Ascending aorta (tissue), 2 donors: ENCODE measurements at regions not wholly inside any gene's neighbourhood (a gene's known extent, or its start where the extent isn't known, plus 50 kb on each side); places are given as distances from the start of the nearest gene placed in this dataset.

ENCODE experiments used
- DNase-seq, 2 donors: peaks; one replicate each; pipeline ENCODE4 v3.0.0-alpha.2; 2019; ENCODE audit warnings: low spot score in 2 of 2
- H3K27ac ChIP-seq, 2 donors: fragments of 200-600 bp; sonication (generic); one replicate each; pipeline ENCODE4 v1.5.1; 2016 to 2017; ENCODE audit warnings: mild to moderate bottlenecking in 1 of 2
- H3K27me3 ChIP-seq: fragments of 200-600 bp; sonication (generic); one replicate; pipeline ENCODE4 v1.5.1; 2017
- H3K36me3 ChIP-seq, 2 donors: fragments of 200-600 bp; sonication (generic); one replicate each; pipeline ENCODE4 v1.5.1; 2016
- H3K4me1 ChIP-seq, 2 donors: fragments of 200-600 bp; sonication (generic); one replicate each; pipeline ENCODE4 v1.5.1; 2016 to 2017; ENCODE audit warnings: mild to moderate bottlenecking in 1 of 2
- H3K4me3 ChIP-seq, 2 donors: fragments of 200-600 bp; sonication (generic); one replicate each; pipeline ENCODE4 v1.5.1; 2016 to 2017; ENCODE audit warnings: mild to moderate bottlenecking in 1 of 2
- H3K9me3 ChIP-seq, 2 donors: fragments of 200-600 bp; sonication (generic); one replicate each; pipeline ENCODE4 v1.5.1; 2016
- intact Hi-C: fragments of 100-400 bp; cut with DNase I; formaldehyde crosslinking; loops from one replicate; pipeline ENCODE4 v1.15.1; 2023
- TF ChIP-seq, protein P1 (sequence below), 3 experiments: fragments of 200-600 bp in 2 of 3; fragments of 450-650 bp in 1 of 3; sonication (generic) in 2 of 3; IDR thresholded peaks; one replicate each; pipeline ENCODE4 v1.5.1; 2016 to 2019; ENCODE audit warnings: antibody characterized with exemption in 3 of 3, mild to moderate bottlenecking in 1 of 3, moderate library complexity in 1 of 3

DNA sequence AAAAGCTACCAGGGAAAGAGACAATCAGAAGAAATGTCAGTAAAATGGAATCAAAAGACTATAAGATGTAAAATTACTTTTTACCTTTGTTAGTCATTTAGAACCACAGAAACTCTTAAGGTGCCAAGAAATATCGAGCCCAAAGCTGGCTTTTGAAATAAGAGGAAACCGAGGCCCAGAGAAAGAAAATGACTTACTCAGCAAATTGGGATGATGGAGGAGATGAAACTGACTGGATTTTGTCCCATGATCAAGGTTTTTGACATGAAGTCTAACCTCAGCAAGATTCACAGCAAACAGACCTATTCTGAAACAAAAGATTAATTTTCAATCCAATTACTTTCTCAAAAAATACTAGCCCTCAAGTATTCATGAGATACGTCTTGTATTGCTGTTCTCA, 696.2 kb upstream of the WWC1 start:
- H3K27ac ChIP-seq: no peak overlapping the region
- no peaks in the 10 kb centered on the region for H3K27me3 ChIP-seq
- intact Hi-C loops: no loop called here
- TF ChIP-seq, protein P1, sequence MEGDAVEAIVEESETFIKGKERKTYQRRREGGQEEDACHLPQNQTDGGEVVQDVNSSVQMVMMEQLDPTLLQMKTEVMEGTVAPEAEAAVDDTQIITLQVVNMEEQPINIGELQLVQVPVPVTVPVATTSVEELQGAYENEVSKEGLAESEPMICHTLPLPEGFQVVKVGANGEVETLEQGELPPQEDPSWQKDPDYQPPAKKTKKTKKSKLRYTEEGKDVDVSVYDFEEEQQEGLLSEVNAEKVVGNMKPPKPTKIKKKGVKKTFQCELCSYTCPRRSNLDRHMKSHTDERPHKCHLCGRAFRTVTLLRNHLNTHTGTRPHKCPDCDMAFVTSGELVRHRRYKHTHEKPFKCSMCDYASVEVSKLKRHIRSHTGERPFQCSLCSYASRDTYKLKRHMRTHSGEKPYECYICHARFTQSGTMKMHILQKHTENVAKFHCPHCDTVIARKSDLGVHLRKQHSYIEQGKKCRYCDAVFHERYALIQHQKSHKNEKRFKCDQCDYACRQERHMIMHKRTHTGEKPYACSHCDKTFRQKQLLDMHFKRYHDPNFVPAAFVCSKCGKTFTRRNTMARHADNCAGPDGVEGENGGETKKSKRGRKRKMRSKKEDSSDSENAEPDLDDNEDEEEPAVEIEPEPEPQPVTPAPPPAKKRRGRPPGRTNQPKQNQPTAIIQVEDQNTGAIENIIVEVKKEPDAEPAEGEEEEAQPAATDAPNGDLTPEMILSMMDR (IDR thresholded peaks at IDR 0.05): no peak
- no peak overlapping the region for H3K4me3 ChIP-seq
- H3K36me3 ChIP-seq: no peaks in the 10 kb centered on the region
- DNase-seq: no peak
- no peaks in the 10 kb centered on the region for H3K4me1 ChIP-seq
- H3K9me3 ChIP-seq: no peaks in the 10 kb centered on the region

DNA sequence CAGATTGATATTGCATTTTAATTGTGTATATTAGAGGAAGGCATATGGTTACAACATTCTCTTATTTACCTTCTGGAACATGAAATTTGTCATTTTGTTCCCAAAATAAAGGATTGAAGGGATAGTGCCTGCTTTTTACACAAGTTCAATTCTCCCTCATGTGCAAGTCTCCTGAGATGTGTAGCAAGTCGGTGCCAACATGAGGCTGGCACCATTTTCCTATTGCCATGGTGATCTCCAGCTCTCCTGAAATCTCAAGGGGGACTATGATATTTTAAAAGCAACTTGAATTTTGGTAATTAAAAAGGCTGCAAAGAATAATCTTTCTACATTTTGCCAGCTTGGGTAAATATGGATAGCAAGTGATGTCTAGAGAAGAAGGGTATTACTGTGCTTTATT, 693.3 kb upstream of the WWC1 start:
- no peak overlapping the region for H3K4me3 ChIP-seq
- TF ChIP-seq, protein P1 (IDR thresholded peaks at IDR 0.05): no peak
- H3K27ac ChIP-seq: no peak overlapping the region
- no peak for DNase-seq
- intact Hi-C loops: no loop called here
- H3K4me1 ChIP-seq: no peaks in the 10 kb centered on the region
- no peaks in the 10 kb centered on the region for H3K36me3 ChIP-seq
- H3K9me3 ChIP-seq: no peaks in the 10 kb centered on the region
- no peaks in the 10 kb centered on the region for H3K27me3 ChIP-seq

DNA sequence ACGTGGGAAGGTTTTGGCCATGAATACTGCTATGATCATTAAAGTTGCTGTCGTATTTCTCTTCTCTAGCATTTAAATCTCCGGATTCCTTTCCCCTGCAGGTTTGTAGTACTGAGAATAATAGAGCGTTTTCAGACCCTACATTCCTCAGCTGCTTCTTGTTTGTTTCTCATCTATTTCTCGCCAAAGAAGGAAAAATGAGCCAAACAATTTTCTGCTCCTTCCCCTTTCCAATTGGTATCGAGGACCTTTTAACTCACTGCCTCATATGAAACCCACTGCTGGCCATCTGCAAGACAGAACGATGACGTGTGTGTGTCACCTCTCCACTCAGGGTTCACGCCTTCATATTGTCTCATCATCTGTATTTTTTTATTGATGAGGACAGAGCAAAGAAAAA, 689.4 kb upstream of the WWC1 start:
- Histone ChIP-seq H3K4me1 (no peaks in the 10 kb centered on the region), H3K4me3 (no peak overlapping the region), H3K27me3 (no peaks in the 10 kb centered on the region), H3K36me3 (no peaks in the 10 kb centered on the region), H3K27ac (no peak overlapping the region), H3K9me3 (no peaks in the 10 kb centered on the region)
- intact Hi-C loops: no loop called here
- DNase-seq: no peak
- TF ChIP-seq, protein P1 (IDR thresholded peaks at IDR 0.05): no peak

DNA sequence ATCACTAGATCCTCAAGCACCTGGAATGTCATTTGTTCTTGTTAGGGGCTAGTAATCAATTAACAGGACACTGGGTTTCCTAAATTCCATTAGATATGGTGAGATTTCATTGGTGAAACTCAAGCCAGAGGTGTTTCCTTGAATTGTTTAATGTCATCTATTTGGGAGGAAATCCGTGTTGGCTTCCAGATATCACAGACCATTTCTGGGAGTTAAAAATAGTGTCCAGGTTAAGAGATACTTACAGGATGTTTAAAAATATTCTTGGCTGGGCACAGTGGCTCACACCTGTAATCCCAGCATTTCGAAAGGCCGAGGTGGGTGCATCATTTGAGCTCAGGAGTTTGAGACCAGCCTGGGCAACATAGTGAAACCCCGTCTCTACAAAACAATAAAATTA, 688.3 kb upstream of the WWC1 start:
- intact Hi-C loops: no loop called here
- Histone ChIP-seq H3K4me3 (no peak overlapping the region), H3K36me3 (no peaks in the 10 kb centered on the region), H3K4me1 (no peaks in the 10 kb centered on the region), H3K27ac (no peak overlapping the region), H3K9me3 (no peaks in the 10 kb centered on the region), H3K27me3 (no peaks in the 10 kb centered on the region)
- no peak for DNase-seq
- TF ChIP-seq, protein P1 (IDR thresholded peaks at IDR 0.05): no peak

DNA sequence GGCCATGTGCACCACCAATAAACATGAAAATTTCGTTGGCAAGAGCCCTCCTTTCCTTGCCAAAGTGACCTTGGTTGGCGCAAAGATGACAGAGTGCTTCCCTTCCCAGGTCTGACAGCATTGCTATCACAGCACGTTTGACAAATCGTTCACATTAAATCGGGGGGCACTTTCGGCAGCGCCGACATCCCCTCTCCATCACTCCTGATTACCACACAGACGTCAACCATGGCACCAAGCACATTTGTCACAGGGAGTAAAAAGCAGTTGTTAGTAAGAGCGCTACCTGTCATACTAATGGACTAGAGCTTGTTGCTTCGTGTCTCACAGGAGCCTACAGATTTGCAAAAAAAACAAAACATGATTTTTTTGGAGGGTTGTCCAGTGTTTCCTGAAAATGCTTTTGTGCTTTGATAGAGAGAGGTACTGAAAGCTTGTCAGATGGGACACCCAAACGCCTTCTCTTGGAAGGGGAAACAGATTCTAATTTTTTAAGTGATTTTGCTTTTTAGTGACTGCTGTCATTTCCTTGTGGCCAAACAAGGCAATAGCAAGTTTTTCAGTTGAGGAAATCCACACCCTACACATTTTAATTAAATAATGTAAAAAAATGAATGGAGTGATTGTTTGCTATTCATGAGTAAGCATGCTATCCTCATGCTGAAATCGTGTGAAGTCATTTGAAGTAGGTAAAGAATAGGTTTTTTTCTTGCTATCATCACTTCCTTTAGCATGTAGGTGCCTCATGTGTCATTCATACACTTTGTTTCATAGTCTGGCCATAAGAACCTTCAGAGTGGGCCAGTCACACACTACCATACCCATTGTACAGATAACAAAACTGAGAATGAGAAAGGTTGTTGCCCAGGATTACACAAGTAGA, 682.8 kb upstream of the WWC1 start:
- Histone ChIP-seq H3K36me3 (no peaks in the 10 kb centered on the region), H3K27me3 (no peaks in the 10 kb centered on the region), H3K27ac (no peak overlapping the region), H3K9me3 (no peaks in the 10 kb centered on the region), H3K4me1 (no peaks in the 10 kb centered on the region), H3K4me3 (no peak overlapping the region)
- TF ChIP-seq, protein P1 (IDR thresholded peaks at IDR 0.05): no peak
- intact Hi-C loops: no loop called here
- DNase-seq: no peak
